Activated CD4-positive, alpha-beta T cell treated with anti-CD3 and anti-CD28 coated beads, Interleukin-2, amount 50 U/mL, for 24 hours (primary cell): ENCODE measurements at regions not wholly inside any gene's neighbourhood (a gene's known extent, or its start where the extent isn't known, plus 50 kb on each side); places are given as distances from the start of the nearest gene placed in this dataset.

Experiments used
- DNase-seq, 2 donors: peaks; one replicate each; pipeline ENCODE4 v3.0.0-alpha.2; 2020; ENCODE audit warnings: low read depth in 1 of 2, low spot score in 1 of 2

DNA sequence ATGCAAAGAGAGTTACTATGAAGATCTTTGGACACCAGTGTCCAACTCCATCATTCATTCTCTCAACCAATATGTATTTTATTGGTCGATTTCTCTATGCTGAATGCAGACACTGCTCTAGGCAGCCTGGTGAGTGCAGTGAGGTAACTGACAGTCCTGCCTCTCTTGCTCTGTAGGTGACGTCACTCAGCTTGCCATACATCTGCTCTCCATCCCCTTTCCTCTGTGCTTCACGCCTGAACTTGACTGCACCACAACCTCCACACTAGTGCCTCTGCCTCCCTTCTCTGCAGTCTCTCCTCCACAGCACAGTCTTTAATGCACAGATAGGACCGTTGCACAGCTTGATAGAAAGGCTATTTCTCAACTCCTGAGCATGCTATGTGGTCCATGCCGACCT is 344.9 kb upstream of the NOCT start:
- no peak for DNase-seq

DNA sequence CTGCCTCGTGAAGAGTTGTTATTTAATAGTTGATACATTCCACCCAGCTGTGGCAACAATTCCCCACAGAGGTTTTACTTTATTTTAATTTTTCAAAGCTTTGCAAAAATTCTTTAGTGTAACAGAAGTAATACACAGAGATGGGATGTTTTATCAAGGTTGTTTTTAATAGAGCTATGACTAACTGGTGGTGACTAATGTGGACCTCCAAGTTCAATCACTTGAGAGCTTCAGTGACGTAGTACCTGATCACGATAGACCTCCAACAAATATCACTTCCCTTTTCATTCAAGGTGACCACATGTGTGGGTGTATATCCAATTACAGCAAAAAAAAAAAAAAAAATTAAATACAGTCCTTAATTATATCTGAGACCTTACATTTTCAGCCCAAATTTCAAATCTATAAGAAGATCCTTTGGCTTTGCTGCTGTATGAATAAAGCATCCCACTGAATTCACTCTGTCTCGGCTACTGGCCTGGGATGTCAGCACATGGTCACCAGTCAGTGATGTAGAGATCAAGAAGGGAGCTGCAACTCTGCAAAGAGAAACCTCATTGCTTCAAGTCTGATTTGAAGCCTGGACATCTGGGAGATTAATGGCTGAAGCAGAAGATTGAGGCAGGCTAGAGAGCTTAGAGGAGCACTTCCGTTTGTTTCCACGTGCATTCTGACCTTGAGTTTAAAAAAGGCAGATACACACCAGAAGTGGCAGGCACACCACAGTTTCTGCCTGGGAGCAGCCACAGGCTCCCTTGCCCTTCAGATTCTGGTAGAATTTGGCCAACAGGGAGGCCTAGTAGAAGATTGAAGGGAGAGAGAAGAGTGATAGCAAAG is 345.9 kb upstream of the NOCT start:
- no peak for DNase-seq

DNA sequence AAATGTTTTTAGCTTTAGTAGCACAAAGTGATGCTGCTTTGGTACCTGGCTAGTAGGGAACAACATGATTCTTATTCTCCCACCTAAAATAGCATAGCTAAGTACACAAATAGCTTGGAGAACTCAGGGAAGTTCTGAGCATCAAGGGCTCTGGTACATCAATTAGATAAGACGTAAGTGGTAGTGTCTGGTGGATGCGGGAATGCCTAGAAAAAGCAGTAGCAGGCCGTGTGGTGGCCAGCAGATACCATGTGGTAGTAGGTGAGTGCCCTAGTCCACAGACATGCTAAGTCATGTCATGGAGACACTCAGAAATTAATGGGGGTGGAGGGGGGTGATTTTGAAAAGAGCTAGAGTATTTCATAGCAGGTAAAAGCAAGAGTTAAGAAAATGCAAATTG is 347.3 kb upstream of the NOCT start:
- DNase-seq = no peak

DNA sequence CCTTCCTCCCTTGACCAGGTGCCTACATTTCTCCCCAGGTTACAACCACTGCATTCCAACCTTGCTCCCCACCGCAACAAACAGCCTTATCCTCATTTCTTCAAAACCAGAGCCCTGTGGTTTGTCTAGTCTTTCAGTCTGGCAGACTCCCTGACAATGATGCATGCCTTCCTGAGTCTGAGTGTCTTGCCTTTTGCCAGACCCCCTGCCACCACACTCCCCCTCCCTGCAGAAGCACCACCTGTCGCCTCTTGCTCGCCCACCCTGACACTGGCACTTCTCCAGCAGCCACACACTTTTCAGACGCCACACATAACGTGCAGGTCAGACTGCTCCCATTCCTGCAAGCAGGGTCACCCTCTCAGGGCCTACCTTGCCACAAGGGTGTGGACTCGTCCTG is 349.2 kb upstream of the NOCT start:
- no peak for DNase-seq

DNA sequence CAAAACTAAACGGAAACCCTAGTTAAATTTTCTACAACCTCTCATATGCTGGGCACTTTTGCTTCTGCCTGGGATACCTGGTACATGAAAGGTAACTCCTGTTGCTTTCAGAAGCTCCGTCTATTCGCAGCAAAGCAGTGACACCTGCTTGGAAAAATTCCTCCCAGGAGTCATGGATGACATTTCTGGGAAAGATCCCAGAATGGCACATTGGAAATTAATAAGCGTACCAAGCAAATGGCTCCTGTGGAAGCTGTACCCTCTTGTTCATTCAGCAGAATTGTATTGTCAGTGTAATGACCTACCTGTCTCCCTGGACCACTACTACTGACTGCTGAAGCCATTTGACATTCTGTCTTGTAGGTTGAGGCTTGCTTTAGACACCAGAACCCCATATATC is 349.7 kb upstream of the NOCT start:
- DNase-seq = no peak

DNA sequence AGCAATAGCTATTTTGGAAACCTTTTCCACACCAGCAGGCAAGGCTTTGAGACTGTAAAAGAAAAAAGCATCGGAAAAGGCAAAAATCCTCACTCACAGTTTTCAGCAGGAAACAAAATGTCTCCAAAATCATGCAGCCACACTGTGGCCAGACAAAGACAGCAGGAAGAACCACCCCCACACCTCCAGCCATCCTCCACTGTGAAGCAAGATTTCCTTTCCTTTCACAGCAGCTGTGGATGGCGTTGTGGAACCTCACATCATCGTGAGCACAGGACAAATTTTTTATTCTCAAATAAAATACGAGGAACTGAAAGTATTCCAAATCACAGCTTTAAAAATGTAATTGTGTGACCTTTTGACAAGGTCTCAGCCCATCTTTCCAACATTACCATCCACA is 351.7 kb upstream of the NOCT start:
- no peak for DNase-seq

DNA sequence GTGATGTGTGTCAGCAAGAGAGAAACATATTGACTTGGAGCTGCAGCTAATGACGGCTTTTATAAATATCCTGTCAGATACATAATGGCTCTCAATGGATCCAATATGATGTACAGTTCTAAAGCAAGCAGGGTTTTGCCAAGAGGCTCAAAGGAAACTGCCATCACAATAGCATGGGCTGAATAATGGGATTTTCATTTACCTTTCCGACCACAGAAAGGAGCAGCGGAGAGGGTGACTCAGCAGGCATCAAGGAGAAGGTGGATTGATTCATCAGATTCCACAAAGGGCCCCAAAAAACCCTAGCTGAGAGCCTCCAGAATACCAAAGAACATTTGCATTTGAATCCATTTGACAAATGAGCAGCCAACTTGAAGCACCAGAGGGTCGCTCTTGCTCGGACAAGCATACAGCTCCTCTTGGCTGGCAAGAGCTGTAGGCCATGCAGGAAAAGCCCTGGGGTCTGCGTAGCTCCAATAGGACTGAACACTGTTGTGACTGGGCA is 355.7 kb upstream of the NOCT start:
- no peak for DNase-seq

DNA sequence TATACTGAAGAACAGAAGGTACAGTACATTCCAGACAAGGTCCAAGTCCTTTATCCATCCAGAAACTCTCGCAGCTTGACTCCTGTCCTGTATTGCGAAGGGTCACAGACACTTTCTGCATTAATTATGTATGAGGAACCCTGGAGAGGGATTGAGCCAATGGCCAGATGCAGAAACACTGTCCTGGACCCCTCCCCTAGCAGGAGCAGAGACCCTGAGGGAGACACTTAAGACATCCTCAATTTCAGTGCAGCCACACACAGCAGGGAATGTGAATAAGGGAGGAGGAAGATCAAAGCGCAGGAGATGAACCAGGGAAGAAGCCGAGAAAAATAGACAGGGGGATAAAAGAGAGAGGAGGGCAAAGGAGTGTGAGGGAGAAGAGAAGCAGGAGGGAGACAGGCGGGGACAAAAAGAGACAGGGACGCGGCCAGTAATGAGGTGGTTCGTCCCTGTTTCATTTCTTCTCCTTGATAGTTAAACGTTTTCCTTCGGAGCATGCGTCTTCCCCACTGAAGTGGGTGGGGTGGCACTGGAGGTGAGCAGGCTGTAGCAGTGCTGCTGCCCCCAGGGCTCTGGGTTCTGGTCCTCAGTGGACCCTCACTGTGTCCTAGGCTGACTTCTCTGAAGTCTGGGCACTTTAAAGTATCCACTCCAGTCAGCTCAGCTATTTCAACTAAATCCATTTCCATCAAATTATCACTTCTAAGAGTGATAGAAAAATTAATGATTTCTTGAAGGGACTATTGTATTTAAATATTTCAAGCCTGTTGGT is 356.4 kb upstream of the NOCT start:
- no peak for DNase-seq

DNA sequence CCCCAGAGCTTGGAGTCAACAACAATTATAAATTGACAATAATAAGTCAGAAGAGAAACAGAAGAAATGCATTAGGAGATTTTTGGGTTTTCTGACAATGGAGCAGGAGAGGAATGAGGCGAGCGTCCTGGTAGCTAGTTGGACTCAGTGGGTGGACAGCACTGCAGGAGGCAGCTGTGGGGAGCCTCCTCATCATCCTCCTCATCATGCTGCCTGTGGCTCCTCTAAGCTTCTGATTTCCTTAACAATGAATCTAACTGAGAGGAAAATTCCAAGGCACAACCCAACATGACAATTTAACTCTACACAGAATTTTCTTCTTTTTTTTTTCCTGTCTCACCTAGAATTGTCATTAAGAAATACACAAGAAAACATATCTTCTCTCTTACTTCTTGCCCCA is 357.1 kb upstream of the NOCT start:
- DNase-seq = no peak

DNA sequence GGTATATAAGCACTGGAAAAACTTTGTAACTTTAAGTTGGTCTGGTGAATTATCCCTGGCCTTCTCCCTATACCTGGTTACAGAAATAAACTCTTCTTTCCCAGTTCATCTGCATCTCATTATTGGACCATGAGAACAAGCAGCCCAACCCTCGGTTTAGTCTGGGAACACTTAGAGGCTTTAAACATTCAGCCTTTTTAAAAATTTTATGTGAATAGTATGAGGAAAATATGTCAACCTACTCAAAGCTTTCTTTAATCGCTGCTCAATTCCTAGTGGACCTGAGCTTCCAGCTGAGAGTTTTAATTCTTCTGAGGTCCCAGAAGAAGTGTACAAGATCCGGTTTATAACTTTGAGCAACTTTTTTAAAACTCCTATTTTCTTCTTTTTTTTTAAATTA is 358.6 kb upstream of the NOCT start:
- DNase-seq = no peak

DNA sequence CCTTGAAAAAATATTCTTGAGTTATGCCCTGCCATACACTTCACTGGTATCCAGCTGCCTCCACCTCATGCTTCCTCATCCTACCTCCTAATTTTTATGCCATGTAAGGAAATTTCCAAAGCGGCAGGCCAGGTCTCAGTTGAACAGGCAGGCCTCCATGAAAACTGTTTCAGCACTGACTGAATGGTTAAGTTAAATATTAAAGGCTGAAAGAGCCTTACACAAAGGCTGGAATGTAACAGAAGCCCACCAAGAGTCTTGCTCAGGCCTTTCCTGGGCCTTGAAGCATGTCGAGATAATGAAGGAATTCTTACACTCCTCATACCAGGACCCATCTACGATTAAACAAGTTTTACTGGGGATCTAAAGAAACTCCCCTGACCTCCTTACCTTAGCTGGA is 359.6 kb upstream of the NOCT start:
- DNase-seq = no peak

DNA sequence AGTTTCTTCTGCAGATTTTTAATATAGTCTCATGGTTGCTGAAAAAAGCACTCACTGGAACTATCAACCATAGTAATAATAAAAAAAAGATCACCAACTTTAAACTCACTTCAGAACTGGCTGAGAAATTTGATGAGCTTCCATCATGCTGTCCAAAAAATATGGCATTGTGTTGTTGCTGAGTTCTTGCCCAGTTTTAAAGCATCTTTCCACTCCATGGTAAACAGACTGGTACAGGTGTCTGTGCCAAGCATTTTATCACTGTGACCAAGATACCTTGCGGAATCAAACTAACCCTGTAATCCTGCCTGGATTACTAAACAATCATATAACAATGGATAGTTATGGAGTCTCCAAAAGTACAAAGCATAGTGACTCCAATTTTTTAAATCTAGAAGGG is 360.3 kb upstream of the NOCT start:
- no peak for DNase-seq

DNA sequence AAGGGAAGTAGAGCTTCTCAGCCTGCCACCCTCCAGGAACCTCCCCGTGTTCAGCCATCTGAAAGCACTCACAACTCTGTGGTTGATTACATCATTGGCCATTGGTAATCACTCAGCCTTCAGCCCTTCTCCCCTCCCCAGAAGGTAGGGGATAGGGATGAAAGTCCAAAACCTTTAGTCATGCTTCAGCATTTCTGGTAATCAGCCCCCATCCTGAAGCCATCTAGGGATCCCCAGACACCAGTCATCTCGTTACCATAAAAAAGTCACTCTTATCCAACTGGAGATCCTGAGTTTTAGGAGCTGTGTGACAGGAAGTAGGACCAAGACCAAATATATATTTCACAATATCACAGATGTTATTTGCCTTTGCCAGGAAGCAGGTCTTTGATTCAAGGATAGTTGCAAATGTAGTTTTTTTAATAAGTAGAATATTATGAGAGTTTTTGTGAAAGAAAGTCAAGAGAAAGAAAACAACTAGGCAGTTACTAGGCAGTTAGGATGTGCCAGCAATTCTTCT is 364.6 kb upstream of the NOCT start:
- no peak for DNase-seq

DNA sequence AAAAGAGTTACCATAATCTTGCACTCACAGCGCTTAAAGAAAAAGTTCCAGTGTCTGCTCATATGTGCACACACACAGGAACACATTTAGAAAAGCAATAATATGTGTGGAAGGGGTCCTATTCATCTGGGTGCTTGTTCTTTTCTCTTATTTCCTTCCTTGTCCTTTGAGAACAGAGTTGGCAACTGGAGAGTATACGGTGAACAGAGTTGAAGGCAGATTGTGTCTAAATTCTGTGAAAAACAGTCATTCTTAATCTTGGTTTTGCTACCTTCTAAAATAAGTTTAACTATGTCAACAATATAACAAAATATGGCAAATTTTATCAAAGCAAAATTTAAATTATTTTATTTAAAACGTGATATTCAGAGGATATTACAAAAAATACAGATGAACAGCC is 365.1 kb upstream of the NOCT start:
- DNase-seq = no peak

DNA sequence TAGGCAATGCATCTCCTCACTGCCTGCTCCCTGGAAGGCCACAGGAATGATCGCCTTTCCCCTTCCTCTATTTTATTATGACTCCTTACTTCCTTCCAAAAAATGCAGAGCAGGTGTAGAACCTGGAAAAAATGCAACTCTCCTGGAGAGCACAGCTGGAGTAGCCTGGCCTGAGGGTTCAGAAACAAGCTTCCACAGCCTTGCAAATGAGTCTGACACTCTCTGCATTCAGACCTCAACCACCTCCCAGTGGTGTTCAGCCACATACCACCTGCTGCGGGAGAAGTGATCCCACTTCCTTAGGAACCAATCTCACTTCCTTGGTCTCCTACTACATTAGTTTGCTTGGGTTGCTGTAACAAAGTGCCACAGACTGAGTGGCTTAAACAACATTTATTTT is 368.1 kb upstream of the NOCT start:
- DNase-seq = no peak

DNA sequence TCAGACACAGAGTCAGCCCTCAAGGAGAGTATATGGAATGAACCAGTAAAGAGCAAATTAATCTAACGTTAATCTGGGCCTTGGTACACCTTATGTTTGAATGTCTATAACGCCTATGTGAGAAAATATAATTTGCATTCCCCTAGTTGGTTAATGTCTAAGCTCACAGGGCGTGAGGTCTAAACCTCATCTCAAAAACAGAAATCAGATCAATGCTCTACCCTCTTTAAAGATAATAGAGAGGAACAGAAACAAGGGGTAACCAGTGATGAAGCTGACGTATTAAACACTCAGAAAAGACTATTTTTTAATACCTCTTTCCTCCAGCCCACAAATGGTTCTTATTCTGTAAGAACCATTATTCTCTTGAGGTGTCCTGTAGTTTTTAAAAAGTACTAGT is 369.2 kb upstream of the NOCT start:
- DNase-seq = no peak

DNA sequence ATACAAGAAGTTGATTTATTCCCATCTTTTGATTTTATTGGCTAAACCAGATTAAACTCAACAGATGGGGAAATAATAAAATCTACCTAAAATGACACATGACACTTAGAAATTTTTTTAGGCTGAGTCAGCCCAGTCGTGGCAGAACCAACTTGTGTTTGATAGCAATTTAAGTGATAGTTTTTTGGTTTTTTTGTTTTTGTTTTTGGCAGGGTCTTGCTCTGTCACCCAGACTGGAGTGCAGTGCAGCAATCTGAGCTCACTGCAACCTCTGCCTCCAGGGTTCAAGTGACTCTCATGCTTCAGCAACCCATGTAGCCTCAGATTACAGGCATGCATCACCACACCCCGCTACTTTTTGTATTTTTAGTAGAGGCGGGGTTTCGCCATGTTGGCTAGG is 370.3 kb upstream of the NOCT start:
- DNase-seq = no peak

DNA sequence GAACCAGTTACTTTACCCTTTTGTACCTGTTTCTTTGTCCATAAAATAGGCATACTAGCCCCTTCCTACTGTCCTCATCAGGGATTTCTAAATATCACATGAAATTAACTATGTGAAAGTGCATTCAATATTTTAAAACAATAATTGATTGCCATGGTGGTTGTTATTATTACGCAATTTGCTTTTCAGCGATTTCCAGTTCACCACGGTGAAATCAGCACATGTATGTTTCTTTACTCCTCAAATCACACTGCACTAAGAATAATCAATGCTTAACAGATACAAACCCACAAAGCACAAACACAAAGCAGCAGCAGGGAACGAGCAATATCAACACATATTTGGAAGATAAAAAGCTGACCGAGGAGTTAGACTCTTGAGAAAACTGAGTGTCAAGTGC is 371.3 kb upstream of the NOCT start:
- no peak for DNase-seq

DNA sequence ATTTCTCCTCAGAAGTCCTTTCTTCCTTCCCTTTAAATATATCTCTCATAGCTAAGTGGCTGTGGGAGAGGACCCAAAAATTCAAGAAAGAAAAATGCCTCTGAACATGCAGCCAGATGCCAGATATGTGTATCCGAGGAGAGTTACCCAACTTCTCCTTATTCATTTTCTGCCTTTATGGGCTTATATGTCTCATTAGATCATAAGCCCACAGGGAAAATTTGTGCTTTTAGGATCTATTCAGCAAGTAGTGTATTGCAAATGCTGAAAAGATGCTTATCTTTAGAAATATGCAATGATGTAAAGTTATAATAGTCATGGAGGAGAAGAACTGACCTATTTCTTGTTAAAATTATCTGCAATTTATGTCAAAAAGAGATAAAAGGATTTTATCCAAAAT is 371.8 kb upstream of the NOCT start:
- no peak for DNase-seq

DNA sequence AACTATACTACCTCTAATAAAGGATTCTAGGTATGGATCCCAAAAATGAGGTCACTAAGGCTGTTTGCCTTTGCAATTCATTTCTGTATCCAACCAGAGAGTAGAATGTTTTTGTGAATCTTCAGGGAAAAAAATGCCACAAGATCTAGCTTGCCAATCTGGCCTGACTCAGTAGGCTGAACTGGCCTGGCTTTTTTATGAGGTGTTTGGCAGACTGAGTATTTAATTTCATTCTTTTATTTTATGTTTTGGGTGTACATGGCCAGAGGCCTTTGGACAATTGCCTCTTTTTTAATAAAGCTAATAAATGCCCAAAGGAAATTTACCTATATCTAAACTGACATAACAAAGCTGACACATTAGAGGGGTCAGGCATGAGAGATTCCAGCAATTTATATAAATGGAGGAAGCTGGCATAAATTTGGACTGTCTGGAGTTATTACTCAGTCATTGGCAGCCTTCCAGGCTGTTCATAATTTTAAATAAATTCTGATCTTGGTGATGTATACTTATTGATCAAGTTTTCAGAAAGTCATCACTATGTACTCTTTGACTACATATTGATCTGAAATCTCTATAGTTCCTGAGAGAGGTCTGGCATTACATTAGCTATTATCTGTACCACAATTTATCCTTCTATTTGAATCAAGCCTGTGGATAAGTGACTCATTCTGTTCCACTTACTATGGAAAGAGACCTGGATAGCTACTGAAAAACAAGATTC is 376.4 kb upstream of the NOCT start:
- DNase-seq = no peak

DNA sequence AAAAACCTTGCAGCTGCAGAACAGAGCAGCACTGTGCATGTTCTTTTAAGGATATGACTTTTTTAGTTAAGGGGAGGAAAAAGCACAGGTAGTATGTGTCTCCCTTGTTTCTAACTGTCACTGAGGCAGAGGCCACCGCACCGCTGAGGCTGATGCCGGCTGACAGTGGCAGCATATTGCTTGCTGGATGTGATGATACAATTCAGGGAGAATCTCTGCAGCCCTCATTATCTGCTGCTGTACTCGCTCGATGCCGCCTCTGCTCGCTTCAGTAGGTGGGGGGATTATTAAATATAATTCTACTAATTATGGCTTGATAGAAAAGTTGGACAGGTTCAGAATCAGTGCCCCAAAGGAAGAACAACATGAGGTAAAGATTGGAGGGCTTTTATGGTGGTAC is 378.8 kb upstream of the NOCT start:
- no peak for DNase-seq

DNA sequence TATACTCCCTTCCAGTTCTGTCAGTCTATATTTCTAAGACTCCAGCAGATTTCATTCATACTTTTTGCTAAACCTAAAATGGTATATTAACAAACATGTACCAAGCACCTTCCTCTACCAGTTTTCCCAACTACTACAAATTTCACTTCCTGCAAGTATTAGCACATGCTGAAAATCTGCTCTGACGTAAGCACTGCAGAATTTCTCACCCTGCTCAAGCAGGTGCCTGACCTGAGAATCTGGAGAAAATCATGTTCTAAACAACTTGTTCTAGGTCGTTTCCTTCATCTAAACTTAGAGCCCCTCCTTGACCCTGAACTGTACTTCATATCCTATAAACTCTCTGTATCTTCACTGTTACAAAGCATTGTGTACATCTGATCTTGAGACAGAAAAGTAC is 380.7 kb upstream of the NOCT start:
- DNase-seq = no peak
